ENCODE measurements at regions not wholly inside any gene's neighbourhood (a gene's known extent, or its start where the extent isn't known, plus 50 kb on each side); places are given as distances from the start of the nearest gene placed in this dataset.

- Histone ChIP-seq H3K27me3 (no peaks in the 10 kb centered on the region), H3K9me3 (no peaks in the 10 kb centered on the region), H3K36me3 (ENCODE audit: low read depth, missing control alignments) (no peaks in the 10 kb centered on the region), H3K4me3 (no peak overlapping the region), H3K27ac (no peak overlapping the region), H3K4me1 (no peaks in the 10 kb centered on the region)
- WGBS, 2 donors = 69 to 73% methylated on average over 4 of the region's 4 CpGs
- intact Hi-C loops (cut with DNase I; ENCODE audit: low total_unique reads) = no loop called here
- no peak for TF ChIP-seq CTCF (IDR thresholded peaks at IDR 0.05)
- DNase-seq = no peak
Observed at GRCh38 chr9:73573235-73573634, 421.6 kb downstream of the ANXA1 start.

- no peak overlapping the region for H3K4me3 ChIP-seq
- H3K4me1 ChIP-seq = no peaks in the 10 kb centered on the region
- H3K27ac ChIP-seq = no peak overlapping the region
- DNase-seq = no peak
- intact Hi-C loops (cut with DNase I; ENCODE audit: low total_unique reads) = no loop called here
- no peaks in the 10 kb centered on the region for H3K36me3 ChIP-seq (ENCODE audit: low read depth, missing control alignments)
- TF ChIP-seq POLR2A (IDR thresholded peaks at IDR 0.05) = no peak
- no peak for TF ChIP-seq CTCF (IDR thresholded peaks at IDR 0.05)
- 80 to 87% methylated on average over 4 of the region's 4 CpGs for WGBS, 2 donors
- H3K27me3 ChIP-seq = no peaks in the 10 kb centered on the region
- H3K9me3 ChIP-seq = no peaks in the 10 kb centered on the region
Observed at GRCh38 chr9:73575101-73576060, 423.7 kb downstream of the ANXA1 start.

GRCh38 chr9:73577848-73578247 lies 426.2 kb downstream of the ANXA1 start:
- H3K9me3 ChIP-seq = no peaks in the 10 kb centered on the region
- 45 to 46% methylated on average over 3 of the region's 3 CpGs for WGBS, 2 donors
- no peaks in the 10 kb centered on the region for H3K4me1 ChIP-seq
- no peak overlapping the region for H3K27ac ChIP-seq
- intact Hi-C loops (cut with DNase I; ENCODE audit: low total_unique reads) = no loop called here
- no peak for TF ChIP-seq CTCF (IDR thresholded peaks at IDR 0.05)
- no peak for TF ChIP-seq POLR2A (IDR thresholded peaks at IDR 0.05)
- no peaks in the 10 kb centered on the region for H3K36me3 ChIP-seq (ENCODE audit: low read depth, missing control alignments)
- no peak overlapping the region for H3K4me3 ChIP-seq
- no peaks in the 10 kb centered on the region for H3K27me3 ChIP-seq
- no peak for DNase-seq

- no peaks in the 10 kb centered on the region for H3K27me3 ChIP-seq
- no peak overlapping the region for H3K4me3 ChIP-seq
- DNase-seq = no peak
- no peak overlapping the region for H3K27ac ChIP-seq
- H3K9me3 ChIP-seq = no peaks in the 10 kb centered on the region
- no peaks in the 10 kb centered on the region for H3K36me3 ChIP-seq (ENCODE audit: low read depth, missing control alignments)
- no peaks in the 10 kb centered on the region for H3K4me1 ChIP-seq
- TF ChIP-seq CTCF (IDR thresholded peaks at IDR 0.05) = no peak
- no peak for TF ChIP-seq POLR2A (IDR thresholded peaks at IDR 0.05)
- WGBS, 2 donors = 53 to 66% methylated on average over 2 of the region's 2 CpGs
- intact Hi-C loops (cut with DNase I; ENCODE audit: low total_unique reads) = no loop called here
Observed at GRCh38 chr9:73579823-73580222, 428.2 kb downstream of the ANXA1 start.

GRCh38 chr9:73583576-73583975 lies 431.9 kb downstream of the ANXA1 start:
- Histone ChIP-seq H3K36me3 (ENCODE audit: low read depth, missing control alignments) (no peaks in the 10 kb centered on the region), H3K27ac (no peak overlapping the region), H3K4me1 (no peaks in the 10 kb centered on the region), H3K27me3 (no peaks in the 10 kb centered on the region), H3K4me3 (no peak overlapping the region), H3K9me3 (no peaks in the 10 kb centered on the region)
- DNase-seq = no peak
- intact Hi-C loops (cut with DNase I; ENCODE audit: low total_unique reads) = no loop called here
- TF ChIP-seq CTCF (IDR thresholded peaks at IDR 0.05) (no peak), POLR2A (IDR thresholded peaks at IDR 0.05) (no peak)

Data from testis (tissue), 2 donors.